ENCODE measurements at regions not wholly inside any gene's neighbourhood (a gene's known extent, or its start where the extent isn't known, plus 50 kb on each side); places are given as distances from the start of the nearest gene placed in this dataset.

DNA sequence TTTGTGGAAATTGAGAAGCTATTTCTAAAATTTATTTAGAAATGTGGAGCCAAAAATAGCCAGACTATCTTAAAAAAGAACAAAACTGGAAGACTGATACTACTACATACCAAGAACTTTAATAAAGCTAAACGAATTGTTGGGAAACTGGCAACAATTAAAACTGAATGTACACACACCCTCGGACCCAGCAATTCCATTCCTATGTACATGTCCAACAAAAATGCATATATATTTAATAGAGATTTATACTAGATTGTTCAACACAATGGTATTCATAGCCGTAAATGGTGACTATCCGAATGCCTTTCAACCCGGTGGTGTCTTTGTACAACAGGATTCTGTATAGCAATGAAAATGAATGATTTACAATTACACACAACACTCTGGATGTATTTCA lies 136.5 kb upstream of the RASGRP1 start:
- Histone ChIP-seq H4K20me1 (ENCODE audit: insufficient read depth) (no peaks in the 10 kb centered on the region), H3K36me3 (replicated peaks in 1 of 2; ENCODE audit: control insufficient read depth in 1 of 2, insufficient read depth in 2 of 2, low read length in 1 of 2) (no peaks in the 10 kb centered on the region), H3K27me3 (ENCODE audit: insufficient read depth) (no peaks in the 10 kb centered on the region), H3K9ac (no peak overlapping the region), H2AFZ (ENCODE audit: low read depth) (no peak overlapping the region), H3K4me1 (ENCODE audit: control insufficient read depth in 1 of 2, insufficient read depth in 2 of 2, low read depth in 1 of 2, low read length in 1 of 2) (peaks cover 0 to 24% of the 10 kb centered on the region in 2 experiments; a peak in 2 of 4 replicates), H3K4me3 (ENCODE audit: low read depth in 2 of 2, low read length in 1 of 2) (no peak overlapping the region), H3K9me2 (no peaks in the 10 kb centered on the region), H3F3A (replicated peaks; ENCODE audit: insufficient read depth) (no peaks in the 10 kb centered on the region), H3K27ac (ENCODE audit: low read depth in 2 of 2, low read length in 1 of 2) (peak overlapping the region in 1 of 2 experiments; percentile 84; a peak in 1 of 4 replicates), H3K4me2 (no peak overlapping the region), H3K79me2 (ENCODE audit: insufficient read depth) (no peaks in the 10 kb centered on the region), H3K9me3 (no peaks in the 10 kb centered on the region)
- POLR2A ChIA-PET, result interaction anchor here (1.3 kb wide), 1 partner anchor 247 kb away, joined by 6 read pairs; the partner anchor contains the start of gene FAM98B
- CTCF ChIA-PET, result interaction anchor here (0.9 to 8.9 kb wide), 7 partner anchors 10 to 1056 kb away, joined by 3 to 110 read pairs (median 10); partner anchors contain the start of gene RASGRP1
- TF ChIP-seq RFX5 (IDR thresholded peaks at IDR 0.05; ENCODE audit: low read length) (no peak), RCOR1 (IDR thresholded peaks at IDR 0.05; ENCODE audit: low read length) (no peak), CHD2 (IDR thresholded peaks at IDR 0.05; ENCODE audit: low read length, partially characterized antibody) (no peak), ELF1 (IDR thresholded peaks at IDR 0.05) (no peak), MEF2A (IDR thresholded peaks at IDR 0.05; ENCODE audit: borderline replicate concordance, low read depth) (no peak), IRF3 (IDR thresholded peaks at IDR 0.05; ENCODE audit: low read depth, low read length) (no peak), MAX (IDR thresholded peaks at IDR 0.05; ENCODE audit: low read depth) (no peak), MXI1 (IDR thresholded peaks at IDR 0.05; ENCODE audit: low read depth, low read length) (no peak), FOXM1 (IDR thresholded peaks at IDR 0.05; ENCODE audit: low read depth) (no peak), GABPA (IDR thresholded peaks at IDR 0.05; ENCODE audit: low read depth) (no peak), POLR2AphosphoS5 (IDR thresholded peaks at IDR 0.05; ENCODE audit: low read depth, low read length) (no peak), SMC3 (IDR thresholded peaks at IDR 0.05; ENCODE audit: low read depth, low read length) (no peak), SIN3A (IDR thresholded peaks at IDR 0.05; ENCODE audit: borderline replicate concordance, low read depth, low read length) (no peak)
- TF ChIP-seq, protein P1, sequence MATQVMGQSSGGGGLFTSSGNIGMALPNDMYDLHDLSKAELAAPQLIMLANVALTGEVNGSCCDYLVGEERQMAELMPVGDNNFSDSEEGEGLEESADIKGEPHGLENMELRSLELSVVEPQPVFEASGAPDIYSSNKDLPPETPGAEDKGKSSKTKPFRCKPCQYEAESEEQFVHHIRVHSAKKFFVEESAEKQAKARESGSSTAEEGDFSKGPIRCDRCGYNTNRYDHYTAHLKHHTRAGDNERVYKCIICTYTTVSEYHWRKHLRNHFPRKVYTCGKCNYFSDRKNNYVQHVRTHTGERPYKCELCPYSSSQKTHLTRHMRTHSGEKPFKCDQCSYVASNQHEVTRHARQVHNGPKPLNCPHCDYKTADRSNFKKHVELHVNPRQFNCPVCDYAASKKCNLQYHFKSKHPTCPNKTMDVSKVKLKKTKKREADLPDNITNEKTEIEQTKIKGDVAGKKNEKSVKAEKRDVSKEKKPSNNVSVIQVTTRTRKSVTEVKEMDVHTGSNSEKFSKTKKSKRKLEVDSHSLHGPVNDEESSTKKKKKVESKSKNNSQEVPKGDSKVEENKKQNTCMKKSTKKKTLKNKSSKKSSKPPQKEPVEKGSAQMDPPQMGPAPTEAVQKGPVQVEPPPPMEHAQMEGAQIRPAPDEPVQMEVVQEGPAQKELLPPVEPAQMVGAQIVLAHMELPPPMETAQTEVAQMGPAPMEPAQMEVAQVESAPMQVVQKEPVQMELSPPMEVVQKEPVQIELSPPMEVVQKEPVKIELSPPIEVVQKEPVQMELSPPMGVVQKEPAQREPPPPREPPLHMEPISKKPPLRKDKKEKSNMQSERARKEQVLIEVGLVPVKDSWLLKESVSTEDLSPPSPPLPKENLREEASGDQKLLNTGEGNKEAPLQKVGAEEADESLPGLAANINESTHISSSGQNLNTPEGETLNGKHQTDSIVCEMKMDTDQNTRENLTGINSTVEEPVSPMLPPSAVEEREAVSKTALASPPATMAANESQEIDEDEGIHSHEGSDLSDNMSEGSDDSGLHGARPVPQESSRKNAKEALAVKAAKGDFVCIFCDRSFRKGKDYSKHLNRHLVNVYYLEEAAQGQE (IDR thresholded peaks at IDR 0.05; ENCODE audit: low read depth, low read length), result no peak
- no peak for DNase-seq
- WGBS (ENCODE audit: low lambda C conversion rate), result 79% methylated on average over 5 of the region's 5 CpGs

All from SK-N-SH (cell line).